HEK293T (cell line): ENCODE measurements at regions not wholly inside any gene's neighbourhood (a gene's known extent, or its start where the extent isn't known, plus 50 kb on each side); places are given as distances from the start of the nearest gene placed in this dataset.

Experiments
- ARNT ChIP-seq: fragments of 450-650 bp; IDR thresholded peaks from 2 replicates; pipeline ENCODE4 v1.6.1; 2017; ENCODE audit warnings: mild to moderate bottlenecking
- BHLHE40 ChIP-seq: fragments of 450-650 bp; IDR thresholded peaks from 2 replicates; pipeline ENCODE4 v1.6.1; 2016; ENCODE audit warnings: mild to moderate bottlenecking, moderate library complexity, borderline replicate concordance
- CTBP1 ChIP-seq: fragments of 450-650 bp; IDR thresholded peaks from 2 replicates; pipeline ENCODE4 v1.6.1; 2016; ENCODE audit warnings: borderline replicate concordance
- FOXA1 ChIP-seq: fragments of 450-650 bp; IDR thresholded peaks from 2 replicates; pipeline ENCODE4 v1.6.1; 2016; ENCODE audit warnings: mild to moderate bottlenecking
- FOXK2 ChIP-seq: fragments of 450-650 bp; IDR thresholded peaks from 2 replicates; pipeline ENCODE4 v1.6.1; 2016; ENCODE audit warnings: mild to moderate bottlenecking
- FOXM1 ChIP-seq: fragments of 450-650 bp; IDR thresholded peaks from 2 replicates; pipeline ENCODE4 v1.6.1; 2017; ENCODE audit warnings: mild to moderate bottlenecking, borderline replicate concordance
- HDGF ChIP-seq: fragments of 450-650 bp; IDR thresholded peaks from 2 replicates; pipeline ENCODE4 v1.6.1; 2017; ENCODE audit warnings: antibody characterized with exemption, borderline replicate concordance
- LEF1 ChIP-seq: fragments of 450-650 bp; IDR thresholded peaks from 2 replicates; pipeline ENCODE4 v1.6.1; 2017; ENCODE audit warnings: mild to moderate bottlenecking, borderline replicate concordance
- NFRKB ChIP-seq: fragments of 450-650 bp; IDR thresholded peaks from 2 replicates; pipeline ENCODE4 v1.6.1; 2016; ENCODE audit warnings: mild to moderate bottlenecking, moderate library complexity
- SP1 ChIP-seq: fragments of 450-650 bp; IDR thresholded peaks from 2 replicates; pipeline ENCODE4 v1.6.1; 2017
- SUZ12 ChIP-seq: fragments of 450-650 bp; IDR thresholded peaks from 2 replicates; pipeline ENCODE4 v1.6.1; 2016; ENCODE audit warnings: mild to moderate bottlenecking
- TARDBP ChIP-seq: fragments of 450-650 bp; IDR thresholded peaks from 2 replicates; pipeline ENCODE4 v1.6.1; 2016
- ZNF384 ChIP-seq: fragments of 450-650 bp; IDR thresholded peaks from 2 replicates; pipeline ENCODE4 v1.6.1; 2016
- TF ChIP-seq, protein P1 (sequence below): fragments of 450-650 bp; IDR thresholded peaks from 2 replicates; pipeline ENCODE4 v1.6.1; 2016

DNA sequence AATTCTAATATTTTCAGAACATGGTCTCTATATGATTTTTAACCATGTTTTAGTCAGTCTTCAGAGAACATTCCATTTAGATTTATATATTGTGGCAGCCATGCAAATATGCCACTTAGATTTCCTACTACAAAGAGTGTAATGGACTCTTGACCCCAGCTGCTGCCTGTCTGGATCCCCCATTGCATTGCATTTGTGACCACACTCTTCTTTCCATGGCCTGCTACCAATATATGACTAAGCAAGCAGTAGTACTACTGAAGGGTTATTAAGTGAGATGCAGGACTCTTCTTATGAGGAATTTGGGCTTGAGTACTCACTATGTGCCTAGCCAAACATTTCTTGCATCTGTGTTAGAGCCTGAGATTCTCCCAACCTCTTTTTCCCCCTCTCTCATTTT is 306.8 kb downstream of the PDHA2 start:
- no peak for TF ChIP-seq NFRKB
- no peak for TF ChIP-seq BHLHE40
- TF ChIP-seq HDGF, result no peak
- TF ChIP-seq SP1, result no peak
- TF ChIP-seq LEF1, result no peak
- no peak for TF ChIP-seq FOXA1
- TF ChIP-seq ARNT, result no peak
- TF ChIP-seq SUZ12, result no peak
- TF ChIP-seq CTBP1, result no peak
- TF ChIP-seq, protein P1, sequence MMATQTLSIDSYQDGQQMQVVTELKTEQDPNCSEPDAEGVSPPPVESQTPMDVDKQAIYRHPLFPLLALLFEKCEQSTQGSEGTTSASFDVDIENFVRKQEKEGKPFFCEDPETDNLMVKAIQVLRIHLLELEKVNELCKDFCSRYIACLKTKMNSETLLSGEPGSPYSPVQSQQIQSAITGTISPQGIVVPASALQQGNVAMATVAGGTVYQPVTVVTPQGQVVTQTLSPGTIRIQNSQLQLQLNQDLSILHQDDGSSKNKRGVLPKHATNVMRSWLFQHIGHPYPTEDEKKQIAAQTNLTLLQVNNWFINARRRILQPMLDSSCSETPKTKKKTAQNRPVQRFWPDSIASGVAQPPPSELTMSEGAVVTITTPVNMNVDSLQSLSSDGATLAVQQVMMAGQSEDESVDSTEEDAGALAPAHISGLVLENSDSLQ, result no peak
- TF ChIP-seq FOXM1, result no peak
- no peak for TF ChIP-seq TARDBP
- no peak for TF ChIP-seq FOXK2
- no peak for TF ChIP-seq ZNF384
